ENCODE measurements at regions not wholly inside any gene's neighbourhood (a gene's known extent, or its start where the extent isn't known, plus 50 kb on each side); places are given as distances from the start of the nearest gene placed in this dataset.

DNA sequence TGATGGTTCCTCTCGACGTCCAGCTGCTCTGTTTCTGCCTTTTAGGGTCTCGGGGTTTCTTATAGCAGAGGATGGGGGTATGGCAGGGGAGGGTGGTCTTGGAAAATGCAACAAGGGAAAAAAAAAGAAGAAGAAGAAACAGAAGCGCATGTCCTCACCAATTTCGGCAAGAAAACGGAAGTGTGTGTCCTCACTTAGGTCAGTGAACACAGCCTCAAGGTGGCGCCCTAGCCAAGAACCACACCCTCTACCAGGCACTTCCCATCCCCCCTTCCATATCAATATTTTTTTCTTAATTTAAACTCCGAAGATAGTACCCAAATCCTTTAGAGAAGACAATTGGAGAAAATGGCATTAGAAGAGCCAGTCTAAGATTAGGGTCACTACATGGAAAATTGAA is 1096.1 kb upstream of the TSPY4 start:
- Mint-ChIP-seq H3K36me3 (ENCODE audit: low read depth) (no peaks in the 10 kb centered on the region), H3K27me3 (ENCODE audit: insufficient read depth, low read depth, poor library complexity) (peaks cover 3% of the 10 kb centered on the region)
- H2AFZ ChIP-seq, result no peak overlapping the region

DNA sequence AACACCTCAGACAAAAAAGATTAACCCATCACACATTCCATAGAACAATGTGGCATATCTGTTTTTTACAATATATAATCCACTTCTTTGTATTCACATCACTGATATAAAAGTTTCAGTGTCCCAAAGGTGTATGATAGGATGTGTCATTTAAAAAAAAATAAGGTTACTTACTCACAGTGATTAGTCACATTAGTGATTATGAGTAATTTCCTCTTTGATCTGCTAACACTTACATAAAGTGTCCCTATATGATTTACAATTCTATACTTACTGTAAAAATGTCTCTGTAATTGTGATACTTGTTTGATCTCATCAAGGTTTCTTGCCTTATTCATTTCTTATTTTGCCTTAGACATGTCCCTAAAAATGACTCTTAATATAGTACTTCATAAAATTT is 1063.5 kb upstream of the TSPY4 start:
- H2AFZ ChIP-seq, result no peak overlapping the region
- no peaks in the 10 kb centered on the region for H3F3A ChIP-seq (replicated peaks; ENCODE audit: low read depth)
- DNase-seq (ENCODE audit: low spot score) (no peak), ATAC-seq (no peak)
- no peaks in the 10 kb centered on the region for H3K9me2 ChIP-seq (ENCODE audit: insufficient read depth)
- Mint-ChIP-seq H3K4me1 (no peaks in the 10 kb centered on the region), H3K9me3 (peaks cover 10% of the 10 kb centered on the region), H3K27ac (no peak overlapping the region), H3K4me3 (no peak overlapping the region), H3K27me3 (ENCODE audit: insufficient read depth, low read depth, poor library complexity) (no peaks in the 10 kb centered on the region), H3K36me3 (ENCODE audit: low read depth) (no peaks in the 10 kb centered on the region)
- no peaks in the 10 kb centered on the region for H3K4me1 ChIP-seq (ENCODE audit: insufficient read depth)
- H4K20me1 ChIP-seq (replicated peaks; ENCODE audit: insufficient read depth), result no peaks in the 10 kb centered on the region
- no peak overlapping the region for H3K4me2 ChIP-seq
- no peak overlapping the region for H3K4me3 ChIP-seq
- no peaks in the 10 kb centered on the region for H3K27me3 ChIP-seq (ENCODE audit: insufficient read depth)
- no peak overlapping the region for H3K27ac ChIP-seq (ENCODE audit: low read depth)
- H3K36me3 ChIP-seq (ENCODE audit: insufficient read depth), result no peaks in the 10 kb centered on the region
- no peaks in the 10 kb centered on the region for H3K79me2 ChIP-seq (replicated peaks; ENCODE audit: insufficient read depth)
- TF ChIP-seq CREB1 (CRISPR knock-in tag; IDR thresholded peaks at IDR 0.05; ENCODE audit: low read depth) (no peak), JUNB (IDR thresholded peaks at IDR 0.05; ENCODE audit: unreplicated experiment) (no peak), EZH2 (IDR thresholded peaks at IDR 0.05; ENCODE audit: low read depth, unreplicated experiment) (no peak), REST (IDR thresholded peaks at IDR 0.05; ENCODE audit: unreplicated experiment) (no peak), NANOG (IDR thresholded peaks at IDR 0.05; ENCODE audit: borderline replicate concordance) (no peak), ZNF331 (CRISPR knock-in tag; IDR thresholded peaks at IDR 0.05; ENCODE audit: low read depth) (no peak), EZH2phosphoT487 (IDR thresholded peaks at IDR 0.05; ENCODE audit: unreplicated experiment) (no peak), STAT1 (IDR thresholded peaks at IDR 0.05; ENCODE audit: unreplicated experiment) (no peak), POLR2AphosphoS5 (IDR thresholded peaks at IDR 0.05; ENCODE audit: low read depth) (no peak)

More for the DNA sequence above, 1096.1 kb upstream of the TSPY4 start:
- DNase-seq (ENCODE audit: low spot score), result peak; percentile 30
- no peak overlapping the region for H3K27ac Mint-ChIP-seq
- Histone ChIP-seq H3K36me3 (ENCODE audit: insufficient read depth) (no peaks in the 10 kb centered on the region), H3K4me1 (ENCODE audit: insufficient read depth) (no peaks in the 10 kb centered on the region), H3K4me2 (no peak overlapping the region), H3K27ac (ENCODE audit: low read depth) (no peak overlapping the region), H4K20me1 (replicated peaks; ENCODE audit: insufficient read depth) (no peaks in the 10 kb centered on the region), H3K9me2 (ENCODE audit: insufficient read depth) (no peaks in the 10 kb centered on the region), H3K79me2 (replicated peaks; ENCODE audit: insufficient read depth) (no peaks in the 10 kb centered on the region), H3K4me3 (no peak overlapping the region), H3K27me3 (ENCODE audit: insufficient read depth) (no peaks in the 10 kb centered on the region), H3F3A (replicated peaks; ENCODE audit: low read depth) (no peaks in the 10 kb centered on the region)
- no peaks in the 10 kb centered on the region for H3K4me1 Mint-ChIP-seq
- peaks cover 17% of the 10 kb centered on the region for H3K9me3 Mint-ChIP-seq
- no peak for ATAC-seq
- TF ChIP-seq REST (IDR thresholded peaks at IDR 0.05; ENCODE audit: unreplicated experiment) (no peak), CTCF (conservative IDR thresholded peaks at IDR 0.05; ENCODE audit: low read depth in 2 of 2) (peak; percentile 52 to 54)
- H3K4me3 Mint-ChIP-seq, result no peak overlapping the region
